Daoy (cell line): ENCODE measurements at regions not wholly inside any gene's neighbourhood (a gene's known extent, or its start where the extent isn't known, plus 50 kb on each side); places are given as distances from the start of the nearest gene placed in this dataset.
"Not testable (repeated sequence)": the region's sequence is repeated elsewhere in the genome, so short reads cannot be mapped to it uniquely, and the experiment has no call there.

Experiments used
- DNase-seq: peaks from one replicate; pipeline ENCODE4 v3.0.0-alpha.2; 2015; ENCODE audit warnings: low read depth

- DNase-seq = no peak
Observed at GRCh38 chr6:6863970-6864639, 243.7 kb upstream of the RREB1 start.

GRCh38 chr6:6865611-6866010, 242.2 kb upstream of the RREB1 start:
- no peak for DNase-seq

GRCh38 chr6:6866656-6867403, 240.9 kb upstream of the RREB1 start:
- DNase-seq = no peak

- no peak for DNase-seq
Observed at GRCh38 chr6:6867404-6867799, 240.4 kb upstream of the RREB1 start.

- DNase-seq = no peak
Observed at GRCh38 chr6:6869094-6869493, 238.7 kb upstream of the RREB1 start.

GRCh38 chr6:6870921-6871320, 236.8 kb upstream of the RREB1 start:
- no peak for DNase-seq

- DNase-seq = no peak
Observed at GRCh38 chr6:6872459-6873344, 235.1 kb upstream of the RREB1 start.

- no peak for DNase-seq
Observed at GRCh38 chr6:6873778-6874177, 234.0 kb upstream of the RREB1 start.

GRCh38 chr6:6875818-6876470, 231.8 kb upstream of the RREB1 start:
- DNase-seq = peak; percentile 49

DNA sequence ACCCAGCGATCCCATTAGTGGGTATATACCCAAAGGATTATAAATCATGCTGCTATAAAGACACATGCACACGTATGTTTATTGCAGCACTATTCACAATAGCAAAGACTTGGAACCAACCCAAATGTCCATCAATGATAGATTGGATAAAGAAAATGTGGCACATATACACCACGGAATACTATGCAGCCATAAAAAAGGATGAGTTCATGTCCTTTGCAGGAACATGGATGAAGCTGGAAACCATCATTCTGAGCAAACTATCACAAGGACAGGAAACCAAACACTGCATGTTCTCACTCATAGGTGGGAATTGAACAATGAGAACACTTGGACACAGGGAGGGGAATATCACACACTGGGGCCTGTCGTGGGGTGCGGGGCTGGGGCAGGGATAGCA, 230.0 kb upstream of the RREB1 start:
- not testable (repeated sequence) for DNase-seq

GRCh38 chr6:6878887-6879585, 228.7 kb upstream of the RREB1 start:
- no peak for DNase-seq

GRCh38 chr6:6879586-6879974, 228.2 kb upstream of the RREB1 start:
- peak; percentile 35 for DNase-seq

DNA sequence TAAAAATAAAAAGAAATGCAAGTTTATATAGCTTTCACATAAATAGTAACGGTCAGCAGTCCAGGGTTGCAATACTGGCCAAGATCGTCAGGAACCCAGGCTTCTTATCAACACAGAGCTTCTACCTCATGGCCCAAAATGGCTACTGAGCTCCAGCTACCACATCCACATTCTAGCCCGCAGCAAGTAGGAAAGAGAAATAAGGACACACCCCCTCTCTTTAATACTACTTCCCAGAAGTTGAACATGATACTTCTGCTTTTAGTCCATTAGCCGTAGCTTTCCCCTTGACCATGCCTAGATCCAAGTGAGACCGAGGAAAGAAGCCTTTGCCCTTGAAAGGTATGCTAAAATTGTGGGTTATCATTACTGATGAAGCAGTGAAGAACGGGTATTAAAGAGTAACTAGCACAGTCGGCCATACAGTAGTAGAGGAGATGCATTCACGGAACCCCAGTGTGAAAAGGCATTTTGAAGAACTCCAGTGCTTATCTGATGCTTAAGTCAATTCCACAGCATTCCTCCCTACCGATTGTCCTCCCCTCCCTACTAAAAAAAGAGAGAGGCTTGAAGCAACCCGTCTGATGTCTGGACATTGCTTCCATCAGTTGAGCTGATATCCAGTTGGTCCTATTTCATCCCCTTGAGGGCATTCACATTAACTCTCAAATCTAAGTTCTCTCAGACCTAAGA, 226.9 kb upstream of the RREB1 start:
- DNase-seq = no peak

GRCh38 chr6:6881438-6882225, 226.1 kb upstream of the RREB1 start:
- DNase-seq = no peak

DNA sequence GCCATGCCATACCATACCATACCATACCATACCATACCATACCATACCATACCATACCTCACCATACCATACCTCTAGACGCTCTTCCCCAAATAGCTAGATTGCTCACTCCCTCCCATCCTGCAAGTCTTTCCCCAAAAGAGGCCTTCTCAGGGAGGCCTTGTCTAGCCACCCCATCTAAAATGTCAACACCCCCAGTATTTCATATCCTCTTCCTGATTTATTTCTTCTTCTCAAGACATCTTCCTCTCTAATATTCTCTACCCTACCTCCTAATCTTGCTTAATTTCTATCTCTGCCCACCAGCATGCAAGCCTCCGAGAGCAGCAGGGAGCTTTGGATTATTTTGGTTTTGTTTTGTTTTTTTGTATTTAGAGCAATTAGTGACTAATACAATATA, 225.2 kb upstream of the RREB1 start:
- no peak for DNase-seq

DNA sequence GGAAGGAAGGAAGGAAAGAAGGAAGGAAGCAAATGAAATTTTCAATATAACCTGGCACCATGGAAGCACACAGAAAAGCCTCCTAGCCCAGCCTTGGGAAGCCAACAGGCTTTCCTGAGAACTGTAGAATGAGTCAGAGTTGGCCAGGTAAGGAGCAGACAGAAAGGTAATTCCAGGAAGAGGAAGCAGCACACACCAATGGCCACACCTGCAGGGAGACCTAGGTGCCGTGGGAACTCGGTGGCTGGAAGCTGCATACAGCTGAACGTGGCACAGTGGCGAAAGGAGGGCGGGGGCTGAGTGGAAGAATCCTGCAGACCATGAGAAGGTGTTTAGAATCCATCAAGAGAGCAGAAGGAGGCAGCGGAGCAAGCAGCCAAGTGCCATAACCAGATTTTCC, 224.8 kb upstream of the RREB1 start:
- DNase-seq = no peak

DNA sequence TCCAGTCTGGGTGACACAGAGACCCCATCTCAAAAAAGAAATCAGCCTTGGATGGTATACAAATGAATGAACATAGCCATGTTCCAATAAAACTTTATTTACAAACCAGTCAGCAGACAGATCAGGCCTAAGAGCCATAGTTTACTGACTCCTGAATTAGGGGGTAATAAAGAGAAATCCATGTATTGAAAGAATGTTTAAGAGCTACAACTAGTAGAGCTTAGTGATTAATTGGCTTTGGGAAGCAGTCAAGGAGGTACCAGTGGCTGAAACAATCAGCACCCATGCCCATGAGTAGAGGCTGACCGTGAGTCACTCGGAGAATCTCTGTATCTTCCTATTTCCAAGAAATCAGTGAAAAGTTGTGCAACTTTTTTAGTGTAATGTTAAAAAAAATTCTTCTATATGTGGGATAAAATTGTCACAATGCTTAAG, 223.6 kb upstream of the RREB1 start:
- no peak for DNase-seq

DNA sequence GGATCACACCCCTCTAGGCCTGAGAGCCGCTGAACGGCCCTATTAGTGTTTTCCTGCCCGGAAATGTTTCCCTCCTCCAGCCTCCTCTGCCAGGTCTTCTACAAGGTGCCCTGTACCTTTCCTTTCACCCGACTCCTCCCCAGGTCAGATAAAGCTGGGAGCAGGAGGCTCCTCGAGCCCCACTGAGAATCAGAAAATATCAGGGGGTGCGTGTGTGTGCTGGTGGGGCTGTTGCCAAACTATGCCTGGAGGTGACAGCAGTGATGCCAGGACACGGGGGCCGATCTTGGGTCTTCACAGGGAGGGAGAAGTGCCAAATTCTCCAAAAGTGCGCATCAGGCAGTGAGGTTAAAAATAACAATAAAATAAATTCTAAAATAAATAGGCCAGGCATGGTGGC, 222.8 kb upstream of the RREB1 start:
- no peak for DNase-seq

DNA sequence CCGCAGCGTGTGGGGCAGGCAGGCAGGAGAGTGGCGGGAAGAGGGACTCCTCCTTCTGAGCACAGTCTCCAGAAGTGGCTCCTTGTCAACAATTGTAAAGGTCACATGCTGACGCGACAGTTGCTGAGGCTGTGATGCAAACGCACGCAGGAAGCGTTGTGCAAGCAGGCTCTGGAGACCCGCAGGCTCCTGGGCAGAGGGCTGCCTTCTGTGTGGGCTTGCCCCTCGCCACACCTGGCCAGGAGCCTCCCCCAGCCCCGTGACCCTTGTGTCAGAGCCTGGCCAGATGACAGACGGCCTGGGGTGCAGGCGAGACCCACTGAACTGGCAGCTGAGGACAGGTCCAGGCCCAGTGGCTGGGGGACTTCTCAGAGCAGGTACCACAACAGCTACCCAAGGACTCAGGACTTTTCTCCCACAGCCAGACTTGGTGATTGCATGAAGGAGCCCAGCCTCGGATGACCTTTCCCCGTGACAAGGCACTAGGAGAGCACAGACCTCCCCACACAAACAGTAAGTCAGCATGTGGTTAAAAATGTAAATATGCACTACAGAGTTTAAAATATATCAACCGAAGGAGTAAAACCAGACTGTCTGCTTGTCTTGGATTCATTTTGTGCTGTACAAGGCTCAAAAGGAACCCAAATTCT, 222.1 kb upstream of the RREB1 start:
- no peak for DNase-seq
